ENCODE measurements at regions not wholly inside any gene's neighbourhood (a gene's known extent, or its start where the extent isn't known, plus 50 kb on each side); places are given as distances from the start of the nearest gene placed in this dataset.

DNA sequence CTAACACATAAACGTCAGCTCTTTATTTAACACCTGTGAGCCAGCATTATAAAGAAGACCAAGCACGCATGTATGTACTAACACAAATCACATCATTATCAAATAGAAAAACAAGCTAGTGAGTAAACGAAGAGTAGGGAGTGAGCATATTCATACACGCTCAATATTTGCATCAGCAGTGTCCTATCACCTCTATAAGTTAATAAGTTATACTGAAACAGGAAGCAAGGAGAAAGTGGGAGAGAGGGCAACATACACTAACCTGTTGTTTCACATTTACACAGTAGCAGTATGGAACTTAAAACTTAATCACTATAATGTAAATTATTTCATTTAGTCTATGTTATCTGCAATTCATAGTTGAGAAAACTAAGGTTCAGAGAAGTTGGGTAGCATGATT is 321.5 kb upstream of the TANK start:
- Histone ChIP-seq H3K36me3 (ENCODE audit: insufficient read depth, low read length) (no peaks in the 10 kb centered on the region), H3K9me3 (ENCODE audit: control insufficient read depth in 1 of 2, insufficient read depth in 1 of 2, low read length in 2 of 2) (peaks cover 0 to 7% of the 10 kb centered on the region in 2 experiments), H3K4me1 (ENCODE audit: insufficient read depth, low read length) (no peaks in the 10 kb centered on the region), H3K27me3 (ENCODE audit: control insufficient read depth in 1 of 2, insufficient read depth in 2 of 2, low read length in 2 of 2) (no peaks in the 10 kb centered on the region), H3K4me3 (ENCODE audit: low read length) (no peak overlapping the region), H3K27ac (ENCODE audit: low read depth in 1 of 2, low read length in 2 of 2) (no peak overlapping the region)
- ChIA-PET CTCF (interaction anchor here (0.7 to 1.2 kb wide), 2 partner anchors 10 to 35 kb away, joined by 3 to 4 read pairs; no protein-coding TSS in a partner anchor), POLR2A (no interaction called here)
- ATAC-seq (ENCODE audit: poor library complexity): no peak
- TF ChIP-seq, protein P1, sequence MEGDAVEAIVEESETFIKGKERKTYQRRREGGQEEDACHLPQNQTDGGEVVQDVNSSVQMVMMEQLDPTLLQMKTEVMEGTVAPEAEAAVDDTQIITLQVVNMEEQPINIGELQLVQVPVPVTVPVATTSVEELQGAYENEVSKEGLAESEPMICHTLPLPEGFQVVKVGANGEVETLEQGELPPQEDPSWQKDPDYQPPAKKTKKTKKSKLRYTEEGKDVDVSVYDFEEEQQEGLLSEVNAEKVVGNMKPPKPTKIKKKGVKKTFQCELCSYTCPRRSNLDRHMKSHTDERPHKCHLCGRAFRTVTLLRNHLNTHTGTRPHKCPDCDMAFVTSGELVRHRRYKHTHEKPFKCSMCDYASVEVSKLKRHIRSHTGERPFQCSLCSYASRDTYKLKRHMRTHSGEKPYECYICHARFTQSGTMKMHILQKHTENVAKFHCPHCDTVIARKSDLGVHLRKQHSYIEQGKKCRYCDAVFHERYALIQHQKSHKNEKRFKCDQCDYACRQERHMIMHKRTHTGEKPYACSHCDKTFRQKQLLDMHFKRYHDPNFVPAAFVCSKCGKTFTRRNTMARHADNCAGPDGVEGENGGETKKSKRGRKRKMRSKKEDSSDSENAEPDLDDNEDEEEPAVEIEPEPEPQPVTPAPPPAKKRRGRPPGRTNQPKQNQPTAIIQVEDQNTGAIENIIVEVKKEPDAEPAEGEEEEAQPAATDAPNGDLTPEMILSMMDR (IDR thresholded peaks at IDR 0.05): no peak
- H3K27ac Mint-ChIP-seq: no peak overlapping the region
- no peaks in the 10 kb centered on the region for H3K36me3 Mint-ChIP-seq (ENCODE audit: low read depth)
- H3K4me3 Mint-ChIP-seq: no peak overlapping the region
- DNase-seq: no peak
- no peaks in the 10 kb centered on the region for H3K4me1 Mint-ChIP-seq (ENCODE audit: low read depth)
- H3K9me3 Mint-ChIP-seq: peaks cover 2% of the 10 kb centered on the region
- H3K27me3 Mint-ChIP-seq: peaks cover 9% of the 10 kb centered on the region
- intact Hi-C loops (cut with DNase I, micrococcal nuclease): no loop called here

DNA sequence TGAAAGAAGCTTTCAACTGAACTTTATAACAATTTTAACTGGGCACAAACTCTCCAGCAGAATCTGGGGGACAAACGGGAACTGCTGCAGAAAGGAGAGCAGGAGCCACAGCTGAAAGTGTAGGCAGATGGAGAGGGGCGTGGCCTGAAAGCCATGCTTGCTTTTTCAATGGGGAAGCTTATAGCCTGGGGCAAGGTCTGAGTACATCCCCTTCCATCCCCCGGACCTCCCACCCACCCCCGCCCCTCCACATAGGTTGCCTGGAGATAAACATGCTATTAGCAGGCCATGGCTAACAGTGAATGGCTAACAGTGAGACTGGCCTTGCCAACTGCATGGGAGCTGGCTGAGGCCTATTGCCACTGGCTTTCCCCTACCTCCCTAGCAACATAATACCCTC is 317.9 kb upstream of the TANK start:
- TF ChIP-seq, protein P1 (IDR thresholded peaks at IDR 0.05): no peak
- POLR2A ChIA-PET: no interaction called here
- no peaks in the 10 kb centered on the region for H3K27me3 ChIP-seq (ENCODE audit: control insufficient read depth in 1 of 2, insufficient read depth in 2 of 2, low read length in 2 of 2)
- no peak overlapping the region for H3K27ac ChIP-seq (ENCODE audit: low read depth in 1 of 2, low read length in 2 of 2)
- CTCF ChIA-PET: no interaction called here
- H3K4me3 Mint-ChIP-seq: no peak overlapping the region
- H3K4me1 Mint-ChIP-seq (ENCODE audit: low read depth): no peaks in the 10 kb centered on the region
- no peak overlapping the region for H3K27ac Mint-ChIP-seq
- DNase-seq (no peak), ATAC-seq (ENCODE audit: poor library complexity) (no peak)
- H3K9me3 Mint-ChIP-seq: peaks cover 6% of the 10 kb centered on the region
- H3K36me3 Mint-ChIP-seq (ENCODE audit: low read depth): no peaks in the 10 kb centered on the region
- H3K9me3 ChIP-seq (ENCODE audit: control insufficient read depth in 1 of 2, insufficient read depth in 1 of 2, low read length in 2 of 2): peaks cover 3 to 12% of the 10 kb centered on the region in 2 experiments
- H3K4me1 ChIP-seq (ENCODE audit: insufficient read depth, low read length): no peaks in the 10 kb centered on the region
- intact Hi-C loops (cut with DNase I, micrococcal nuclease): no loop called here
- H3K4me3 ChIP-seq (ENCODE audit: low read length): no peak overlapping the region
- H3K27me3 Mint-ChIP-seq: no peaks in the 10 kb centered on the region
- H3K36me3 ChIP-seq (ENCODE audit: insufficient read depth, low read length): no peaks in the 10 kb centered on the region

DNA sequence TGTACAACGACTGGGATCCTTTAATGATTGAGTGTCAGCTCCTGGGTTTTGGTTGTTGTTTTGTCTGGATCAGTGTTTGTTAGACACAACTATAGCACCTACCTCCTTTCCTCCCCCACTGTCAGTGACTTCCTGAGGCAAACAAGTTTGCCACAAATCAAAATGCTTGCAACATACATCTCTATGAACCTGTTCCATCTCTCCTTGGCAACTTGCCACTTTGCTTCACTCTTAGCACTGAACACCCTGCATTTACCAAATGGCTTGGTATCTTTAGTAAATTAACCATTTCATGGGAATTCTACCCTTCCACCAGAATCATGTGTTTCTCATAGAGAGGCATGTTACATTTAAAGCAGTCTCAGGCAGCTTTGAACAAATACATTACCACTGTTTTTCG is 301.1 kb upstream of the TANK start:
- no peak overlapping the region for H3K27ac ChIP-seq (ENCODE audit: low read depth in 1 of 2, low read length in 2 of 2)
- Mint-ChIP-seq H3K36me3 (ENCODE audit: low read depth) (no peaks in the 10 kb centered on the region), H3K27me3 (no peaks in the 10 kb centered on the region), H3K27ac (no peak overlapping the region), H3K4me3 (no peak overlapping the region), H3K4me1 (ENCODE audit: low read depth) (peaks cover 17% of the 10 kb centered on the region), H3K9me3 (no peaks in the 10 kb centered on the region)
- intact Hi-C loops (cut with DNase I, micrococcal nuclease): no loop called here
- no peaks in the 10 kb centered on the region for H3K27me3 ChIP-seq (ENCODE audit: control insufficient read depth in 1 of 2, insufficient read depth in 2 of 2, low read length in 2 of 2)
- no peak overlapping the region for H3K4me3 ChIP-seq (ENCODE audit: low read length)
- ATAC-seq (ENCODE audit: poor library complexity): no peak
- TF ChIP-seq, protein P1 (IDR thresholded peaks at IDR 0.05): no peak
- no peaks in the 10 kb centered on the region for H3K9me3 ChIP-seq (ENCODE audit: control insufficient read depth in 1 of 2, insufficient read depth in 1 of 2, low read length in 2 of 2)
- no peaks in the 10 kb centered on the region for H3K4me1 ChIP-seq (ENCODE audit: insufficient read depth, low read length)
- H3K36me3 ChIP-seq (ENCODE audit: insufficient read depth, low read length): no peaks in the 10 kb centered on the region
- ChIA-PET CTCF (no interaction called here), POLR2A (no interaction called here)
- DNase-seq: peak in 3 of 14 experiments; percentile 1 to 13 (median 8)
